ENCODE measurements at regions not wholly inside any gene's neighbourhood (a gene's known extent, or its start where the extent isn't known, plus 50 kb on each side); places are given as distances from the start of the nearest gene placed in this dataset.
A peak's percentile ranks its signal among the peaks of the same experiment; 100 is the strongest.

DNA sequence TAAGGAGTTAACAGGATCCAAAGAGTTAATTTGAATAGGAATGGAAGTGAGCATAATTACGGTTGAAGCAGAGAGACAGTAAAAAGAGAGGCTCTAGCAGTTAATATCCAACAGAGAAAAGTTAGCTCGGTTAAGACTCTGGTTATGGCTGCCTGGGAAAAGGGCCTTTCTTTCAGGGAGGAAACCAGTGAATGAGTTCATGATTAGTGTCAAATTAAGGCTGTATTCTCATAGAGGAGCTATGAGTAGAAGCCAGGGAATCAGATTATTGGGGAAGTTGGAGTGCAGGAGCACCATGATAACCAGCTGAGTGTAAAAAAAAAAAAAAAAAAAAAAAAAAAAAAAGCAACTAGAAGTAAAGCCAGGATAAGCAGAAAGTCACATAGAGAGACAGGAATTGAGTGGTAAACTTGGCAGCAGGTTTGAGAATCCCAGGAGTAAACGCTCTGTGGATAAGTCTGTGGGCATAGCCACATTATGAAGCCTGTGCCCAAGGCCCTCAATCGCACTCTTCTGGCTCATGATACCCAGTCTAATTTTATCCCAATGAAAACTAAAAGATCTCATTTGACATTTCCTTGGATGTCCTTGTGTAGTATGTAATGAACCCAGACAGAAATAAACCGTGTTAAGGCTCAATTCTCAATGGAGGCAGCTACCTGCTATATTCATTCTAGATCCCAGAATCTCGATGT, 372.6 kb upstream of the MPDZ start:
- no peak for DNase-seq (ENCODE audit: low read depth in 2 of 2)

DNA sequence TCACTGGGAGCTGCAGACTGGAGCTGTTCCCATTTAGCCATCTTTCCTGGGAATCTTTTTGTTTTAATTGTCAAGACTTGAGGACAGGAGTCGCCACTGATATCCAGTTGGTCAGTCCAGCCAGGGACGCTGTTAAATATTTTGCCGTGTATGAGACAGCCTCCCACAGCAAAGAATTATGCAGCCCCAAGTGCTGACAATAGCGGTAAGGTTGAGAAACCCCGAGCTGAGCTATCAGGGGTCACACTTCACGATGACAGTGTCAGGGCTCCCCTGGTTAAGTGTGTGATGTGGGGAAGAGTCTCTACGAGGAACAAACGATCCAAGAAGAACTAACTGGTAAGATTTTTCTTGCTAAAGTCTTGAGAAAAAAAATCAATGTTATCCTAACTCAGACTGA, 372.0 kb upstream of the MPDZ start:
- no peak for DNase-seq (ENCODE audit: low read depth in 2 of 2)

GRCh38 chr9:13648676-13649075, 369.2 kb upstream of the MPDZ start:
- peak in 1 of 2 donors; percentile 22 for DNase-seq (ENCODE audit: low read depth in 2 of 2)

DNA sequence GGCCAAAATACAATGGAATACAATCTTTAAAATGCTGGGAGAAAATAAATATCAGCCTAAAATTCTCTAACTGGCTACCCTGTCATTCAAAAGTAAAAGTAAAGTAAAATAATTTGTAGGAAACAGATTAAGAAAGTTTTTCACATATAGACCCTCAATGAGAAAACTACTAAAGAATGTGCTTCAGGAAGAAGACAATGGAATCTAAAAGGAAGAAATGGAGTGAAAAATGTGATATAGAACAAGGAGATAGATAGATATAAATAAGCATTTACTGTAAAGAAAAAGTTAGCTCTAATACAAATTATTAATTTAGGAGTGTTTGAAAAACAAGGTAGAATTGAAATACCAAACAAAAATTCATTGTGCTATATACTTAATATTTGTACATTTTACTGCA, 368.6 kb upstream of the MPDZ start:
- DNase-seq (ENCODE audit: low read depth in 2 of 2) = no peak

- DNase-seq (ENCODE audit: low read depth in 2 of 2) = no peak
These were observed 367.1 kb upstream of the MPDZ start for GRCh38 chr9:13646500-13647021.

DNA sequence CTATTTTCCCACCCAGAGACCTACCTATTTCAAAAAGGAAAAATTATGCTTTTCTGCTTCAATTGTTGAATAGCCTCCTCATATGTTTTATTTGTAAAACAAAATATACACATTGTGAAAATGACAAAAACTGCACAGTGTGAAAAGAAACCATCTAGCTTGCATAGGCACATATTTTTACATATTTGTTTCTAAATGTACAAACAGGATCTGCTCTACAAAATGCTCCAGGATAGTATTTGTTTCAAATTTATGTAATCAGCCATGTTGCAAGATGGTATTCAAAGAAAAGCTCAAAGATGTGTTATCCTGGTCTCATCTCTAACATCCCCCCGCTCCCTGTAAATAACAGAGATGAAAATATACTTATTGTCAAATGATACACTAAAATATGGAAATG, 366.1 kb upstream of the MPDZ start:
- no peak for DNase-seq (ENCODE audit: low read depth in 2 of 2)

DNA sequence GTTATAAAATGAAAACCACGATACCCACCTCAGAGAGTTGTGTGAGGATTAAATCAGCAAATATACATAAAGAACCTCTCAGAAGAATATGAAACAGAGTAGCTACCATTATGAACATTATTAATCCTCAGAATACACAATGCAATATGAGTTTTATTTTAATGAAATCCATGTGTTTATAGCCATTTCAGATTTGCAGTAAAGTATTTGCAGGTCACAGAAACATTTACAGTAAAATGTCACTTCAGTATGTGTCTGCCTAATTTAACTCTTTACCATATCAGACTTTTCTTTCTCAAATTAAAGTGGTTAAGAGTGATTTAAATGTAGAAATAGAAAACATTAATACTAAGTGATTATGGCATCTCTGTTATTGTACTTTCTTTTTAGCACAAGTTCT, 365.2 kb upstream of the MPDZ start:
- no peak for DNase-seq (ENCODE audit: low read depth in 2 of 2)

GRCh38 chr9:13642646-13643045, 363.2 kb upstream of the MPDZ start:
- no peak for DNase-seq (ENCODE audit: low read depth in 2 of 2)

GRCh38 chr9:13629067-13629466, 349.6 kb upstream of the MPDZ start:
- no peak for DNase-seq (ENCODE audit: low read depth in 2 of 2)

DNA sequence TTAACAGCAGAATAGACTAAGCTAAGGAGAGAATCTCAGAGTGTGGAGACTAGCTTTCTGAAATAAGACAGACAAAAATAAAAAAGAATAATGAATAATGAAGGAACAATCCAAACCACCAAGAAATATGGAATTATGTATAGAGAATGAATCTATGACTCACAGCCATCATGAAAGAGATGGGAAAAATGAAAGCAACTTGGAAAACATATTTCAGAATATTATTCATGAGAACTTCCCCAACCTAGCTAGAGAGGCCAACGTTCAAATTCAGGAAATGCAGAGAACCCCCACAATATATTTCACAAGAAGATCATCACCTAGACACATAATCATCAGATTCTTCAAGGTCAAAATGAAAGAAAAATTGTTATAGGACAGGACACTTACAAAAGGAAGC, 349.0 kb upstream of the MPDZ start:
- DNase-seq (ENCODE audit: low read depth in 2 of 2) = no peak

GRCh38 chr9:13627502-13627901, 348.0 kb upstream of the MPDZ start:
- no peak for DNase-seq (ENCODE audit: low read depth in 2 of 2)

- no peak for DNase-seq (ENCODE audit: low read depth in 2 of 2)
These were observed 347.6 kb upstream of the MPDZ start for GRCh38 chr9:13627071-13627470.

DNA sequence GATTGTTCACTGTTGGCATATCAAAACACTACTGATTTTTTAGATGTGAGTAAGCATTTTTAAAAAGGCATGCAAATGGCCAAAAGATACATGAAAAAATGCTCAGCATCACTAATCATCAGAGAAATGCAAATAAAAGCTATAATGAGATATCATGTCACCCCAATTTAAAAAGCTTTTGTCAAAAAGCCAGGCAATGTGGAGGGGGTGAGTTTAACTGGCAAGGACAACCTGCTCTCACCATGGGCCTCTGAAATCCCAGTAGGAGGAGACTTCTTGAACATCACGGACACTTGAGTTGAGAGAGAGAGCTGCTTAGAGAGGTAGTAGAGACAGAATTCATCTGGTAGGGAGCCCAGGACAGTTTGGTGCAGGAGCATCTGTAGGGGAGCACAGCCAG, 347.1 kb upstream of the MPDZ start:
- no peak for DNase-seq (ENCODE audit: low read depth in 2 of 2)

DNA sequence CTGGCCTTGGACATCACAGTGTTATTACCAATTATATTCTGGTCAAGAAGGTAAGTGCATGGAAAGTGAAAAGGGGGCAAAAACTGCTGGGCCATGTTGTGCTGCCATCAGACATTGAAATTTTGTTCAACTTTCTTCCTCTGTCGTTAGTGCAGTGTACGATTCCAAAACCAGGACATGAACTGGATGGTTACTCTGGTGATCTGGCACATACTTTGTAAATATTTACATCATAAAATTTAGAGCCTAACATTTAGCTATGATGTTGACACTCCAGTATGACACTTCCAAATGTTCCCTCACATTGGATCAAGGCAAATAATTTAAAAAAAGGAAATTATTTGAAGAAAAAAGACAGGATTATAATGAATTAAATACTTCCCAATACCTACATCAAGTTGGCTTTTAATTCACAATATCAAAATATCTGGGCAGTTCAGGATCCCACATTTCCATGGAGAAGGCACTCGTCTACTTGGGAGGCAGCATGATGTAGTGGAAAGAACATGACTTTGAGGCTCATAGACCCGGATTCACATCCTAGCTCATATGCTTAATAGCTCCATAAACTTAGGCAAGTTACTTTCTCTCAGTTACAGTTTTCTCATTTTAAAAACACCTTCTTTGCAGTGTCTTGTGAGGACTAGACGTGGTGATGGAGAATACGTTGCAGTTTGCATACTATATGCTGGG, 342.5 kb upstream of the MPDZ start:
- no peak for DNase-seq (ENCODE audit: low read depth in 2 of 2)

- DNase-seq (ENCODE audit: low read depth in 2 of 2) = no peak
These were observed 337.1 kb upstream of the MPDZ start for GRCh38 chr9:13616491-13617035.

DNA sequence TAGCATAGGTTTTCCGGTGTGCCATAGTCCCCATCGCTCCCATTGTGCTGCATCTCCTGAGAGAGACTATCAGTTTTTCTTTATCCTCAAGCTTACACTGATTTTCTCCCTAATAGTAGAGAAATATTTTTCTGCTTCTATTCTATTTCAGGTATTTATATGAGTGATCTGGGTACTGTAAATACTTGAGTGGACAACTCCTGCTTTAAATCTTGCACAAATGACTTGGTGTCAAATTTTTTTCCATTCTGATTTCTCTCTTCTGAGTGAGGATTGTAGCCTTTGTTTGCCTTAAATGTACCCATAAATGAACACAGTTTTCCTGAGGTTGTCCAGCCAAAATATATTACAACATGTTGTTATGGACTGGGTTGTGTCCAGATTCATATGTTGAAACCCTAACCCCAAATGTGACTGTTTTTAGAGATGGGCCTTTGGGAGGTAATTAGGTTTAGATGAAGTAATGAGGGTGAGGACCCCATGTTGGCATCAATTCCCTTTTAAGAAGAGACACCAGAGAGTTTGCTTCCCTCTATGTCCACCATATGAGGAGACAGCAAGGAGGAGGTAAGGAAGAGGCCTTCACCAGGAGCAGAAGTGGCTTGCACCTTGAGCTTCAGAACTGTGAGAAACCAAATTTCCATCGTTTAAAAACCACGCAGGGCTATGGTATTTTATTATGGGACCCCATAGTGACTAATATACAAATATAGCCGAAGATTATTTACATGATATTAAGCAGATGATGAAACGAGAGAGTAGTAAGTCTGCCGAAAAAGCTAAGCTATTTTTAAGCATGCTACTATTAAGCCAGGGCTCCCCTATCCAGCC, 336.4 kb upstream of the MPDZ start:
- DNase-seq (ENCODE audit: low read depth in 2 of 2) = no peak

GRCh38 chr9:13614060-13614459, 334.6 kb upstream of the MPDZ start:
- DNase-seq (ENCODE audit: low read depth in 2 of 2) = no peak

DNA sequence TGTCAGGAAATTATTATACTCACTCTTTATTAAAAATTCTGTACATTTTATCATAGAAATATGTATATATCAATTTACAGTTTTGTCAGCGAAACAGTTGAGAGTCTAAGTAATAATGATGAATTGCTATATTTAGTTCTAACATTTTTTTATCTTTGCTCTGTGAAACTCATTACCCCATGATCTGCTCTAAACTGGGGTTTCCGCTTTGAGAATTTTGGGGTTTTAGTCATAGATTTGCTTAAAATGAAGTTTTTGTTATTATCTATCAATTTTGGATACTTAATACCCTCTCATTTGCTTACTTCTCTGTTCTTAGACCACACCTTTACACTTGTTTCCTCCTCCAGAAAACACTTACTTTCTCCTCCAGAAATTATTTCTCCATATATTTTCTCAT, 333.8 kb upstream of the MPDZ start:
- no peak for DNase-seq (ENCODE audit: low read depth in 2 of 2)

- no peak for DNase-seq (ENCODE audit: low read depth in 2 of 2)
These were observed 329.0 kb upstream of the MPDZ start for GRCh38 chr9:13608451-13608850.

- peak in 1 of 2 donors; percentile 33 for DNase-seq (ENCODE audit: low read depth in 2 of 2)
These were observed 328.3 kb upstream of the MPDZ start for GRCh38 chr9:13607481-13608441.

DNA sequence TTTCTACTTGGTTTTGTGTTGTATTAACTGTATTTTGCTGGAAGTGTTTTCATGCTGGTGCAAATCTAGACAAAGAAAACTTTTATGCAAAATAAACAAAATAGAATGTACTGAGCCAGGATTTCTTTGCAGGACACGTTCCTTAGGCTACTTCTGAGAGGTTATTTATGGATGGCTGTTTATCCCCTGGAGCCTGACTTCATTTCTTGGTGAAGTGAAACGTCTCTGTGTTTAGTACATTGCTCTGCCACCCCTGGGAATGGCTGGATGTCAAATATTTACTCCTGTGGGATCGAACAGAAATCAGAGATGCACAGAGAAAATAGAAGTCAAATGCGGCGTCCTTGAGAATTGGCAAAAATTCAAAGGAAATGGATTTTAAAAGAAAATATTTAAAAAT, 327.1 kb upstream of the MPDZ start:
- no peak for DNase-seq (ENCODE audit: low read depth in 2 of 2)

Measured in dermis microvascular lymphatic vessel endothelial cell (primary cell).